ENCODE measurements at regions not wholly inside any gene's neighbourhood (a gene's known extent, or its start where the extent isn't known, plus 50 kb on each side); places are given as distances from the start of the nearest gene placed in this dataset.
"Not testable (repeated sequence)": the region's sequence is repeated elsewhere in the genome, so short reads cannot be mapped to it uniquely, and the experiment has no call there.

DNA sequence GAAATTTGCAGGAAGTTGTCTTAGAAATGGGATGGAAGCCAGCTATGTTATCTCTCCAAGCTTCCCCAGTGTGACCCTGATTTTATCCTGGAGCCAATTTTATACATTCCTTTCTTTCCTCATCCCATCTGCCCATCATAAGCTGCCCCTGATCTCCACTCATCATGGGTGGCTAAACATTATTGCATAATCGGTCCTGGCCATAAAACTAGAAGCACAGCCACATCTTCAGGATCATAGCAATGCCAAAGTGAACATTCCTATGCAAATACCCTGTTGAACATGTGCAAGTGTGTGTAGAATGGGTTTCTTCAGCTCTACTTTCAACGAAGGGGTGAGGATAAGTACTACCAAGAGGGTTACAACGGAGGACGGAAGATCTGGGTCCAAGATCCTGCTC is 50.6 kb upstream of the COG2 start:
- no peak for DNase-seq

GRCh38 chr1:230589951-230590350 is 52.3 kb upstream of the COG2 start:
- DNase-seq: no peak

GRCh38 chr1:230588323-230588746 is 53.9 kb upstream of the COG2 start:
- no peak for DNase-seq

GRCh38 chr1:230587061-230587460 is 55.2 kb upstream of the COG2 start:
- DNase-seq: no peak

DNA sequence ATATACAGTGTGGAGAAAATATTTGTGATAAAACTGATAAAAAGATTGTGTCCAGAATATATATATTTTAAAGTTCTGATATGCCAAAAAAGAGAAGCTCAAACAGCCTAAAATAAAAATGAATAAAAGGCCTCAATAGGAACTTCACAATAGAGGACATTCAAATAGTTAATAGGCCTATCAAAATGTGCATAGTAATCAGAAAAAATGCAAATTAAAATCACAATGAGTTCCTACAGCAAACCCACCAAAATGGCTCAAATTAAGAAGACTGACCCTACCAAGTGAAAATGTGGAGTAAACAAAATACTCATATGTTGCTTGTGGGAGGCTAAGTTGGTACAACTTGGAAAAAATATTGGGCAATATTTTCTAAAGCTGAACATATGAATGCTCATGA is 57.6 kb upstream of the COG2 start:
- no peak for DNase-seq

DNA sequence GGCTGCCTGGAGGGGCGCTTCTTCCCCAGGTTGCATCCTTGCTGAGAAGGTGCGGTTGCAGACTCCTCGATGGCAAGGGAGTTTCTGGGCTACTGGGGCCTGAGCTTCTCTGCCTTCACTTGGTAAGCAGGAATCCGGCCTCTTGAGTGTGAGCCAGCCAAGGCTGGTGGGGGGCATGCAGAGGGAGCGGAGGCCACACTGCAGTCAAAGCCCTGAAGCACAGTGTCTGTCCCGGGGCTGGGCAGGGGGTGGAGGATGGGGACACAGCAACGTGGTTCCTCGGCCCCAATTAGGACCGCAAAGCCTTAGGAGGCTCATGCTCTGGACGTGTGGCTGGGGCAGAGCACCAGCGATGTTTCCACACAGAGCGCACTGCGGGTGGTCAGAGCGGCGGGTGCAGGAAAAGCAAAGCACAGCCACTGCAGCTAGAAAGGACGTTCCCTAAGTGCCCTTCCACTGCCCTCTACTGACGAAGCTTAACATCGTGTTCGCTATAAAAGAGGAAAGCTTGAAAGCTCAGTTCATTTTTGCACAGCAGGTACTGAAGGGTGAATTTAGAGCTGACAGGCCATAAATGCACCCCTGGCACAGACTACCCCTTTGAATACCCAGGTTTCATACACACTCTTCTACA is 60.7 kb upstream of the COG2 start:
- no peak for DNase-seq

DNA sequence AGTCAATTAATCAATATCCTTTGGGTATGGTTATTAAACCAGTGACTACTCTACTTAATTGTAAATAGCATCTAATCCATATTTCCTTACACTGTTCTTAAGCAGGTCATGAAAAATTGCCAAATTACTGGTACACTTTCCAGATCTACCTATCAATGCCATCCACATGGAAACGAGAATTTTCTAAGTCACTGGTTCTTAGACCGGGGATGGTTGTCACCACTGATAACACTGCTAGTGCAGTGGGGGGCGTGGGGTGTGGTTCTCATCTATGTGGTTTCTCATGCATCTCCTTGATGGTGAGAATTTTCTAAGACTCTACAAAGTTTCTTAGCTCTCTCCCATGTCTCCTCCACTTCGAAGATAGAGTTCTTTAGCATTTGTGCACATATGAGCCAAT is 63.7 kb upstream of the COG2 start:
- no peak for DNase-seq

DNA sequence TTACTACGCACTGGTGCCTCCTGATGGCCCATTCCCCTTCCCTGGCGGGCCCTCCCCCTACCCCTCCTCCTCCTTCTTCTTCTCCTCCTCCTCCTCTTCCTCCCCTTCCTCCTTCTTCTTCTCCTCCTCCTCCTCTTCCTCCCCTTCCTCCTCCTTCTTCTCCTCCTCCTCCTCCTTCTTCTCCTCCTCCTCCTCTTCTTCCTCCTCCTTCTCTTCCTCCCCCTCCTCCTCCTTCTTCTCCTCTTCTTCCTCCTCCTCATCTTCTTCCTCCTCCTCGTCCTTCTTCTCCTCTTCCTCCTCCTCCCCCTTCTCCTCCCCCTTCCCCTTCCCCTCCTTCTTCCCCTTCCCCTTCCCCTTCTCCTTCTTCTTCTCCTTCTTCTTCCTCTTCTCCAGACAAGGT is 64.7 kb upstream of the COG2 start:
- DNase-seq: no peak

GRCh38 chr1:230575886-230576500 is 66.3 kb upstream of the COG2 start:
- DNase-seq: no peak

DNA sequence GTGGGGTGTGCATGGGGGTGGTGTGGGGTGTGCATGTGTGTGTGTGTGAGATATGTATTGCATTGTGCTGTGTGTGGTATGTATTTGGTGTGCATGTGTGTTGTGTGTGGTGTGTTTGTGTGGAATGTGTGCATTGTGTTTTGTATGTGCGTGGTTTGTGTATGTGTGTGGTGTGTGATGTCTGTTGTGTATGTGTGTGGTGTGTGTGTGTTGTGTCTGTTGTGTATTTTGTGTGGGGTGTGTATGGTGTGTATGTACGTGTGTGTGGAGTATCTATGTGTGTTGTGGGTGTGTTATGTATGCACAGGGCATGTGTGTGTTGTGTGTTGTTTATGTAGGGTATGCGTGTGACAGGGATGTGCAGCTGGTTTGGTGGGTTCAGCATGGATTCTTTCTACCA is 67.8 kb upstream of the COG2 start:
- DNase-seq: no peak

- no peak for DNase-seq
Observed at GRCh38 chr1:230573658-230574057, 68.6 kb upstream of the COG2 start.

DNA sequence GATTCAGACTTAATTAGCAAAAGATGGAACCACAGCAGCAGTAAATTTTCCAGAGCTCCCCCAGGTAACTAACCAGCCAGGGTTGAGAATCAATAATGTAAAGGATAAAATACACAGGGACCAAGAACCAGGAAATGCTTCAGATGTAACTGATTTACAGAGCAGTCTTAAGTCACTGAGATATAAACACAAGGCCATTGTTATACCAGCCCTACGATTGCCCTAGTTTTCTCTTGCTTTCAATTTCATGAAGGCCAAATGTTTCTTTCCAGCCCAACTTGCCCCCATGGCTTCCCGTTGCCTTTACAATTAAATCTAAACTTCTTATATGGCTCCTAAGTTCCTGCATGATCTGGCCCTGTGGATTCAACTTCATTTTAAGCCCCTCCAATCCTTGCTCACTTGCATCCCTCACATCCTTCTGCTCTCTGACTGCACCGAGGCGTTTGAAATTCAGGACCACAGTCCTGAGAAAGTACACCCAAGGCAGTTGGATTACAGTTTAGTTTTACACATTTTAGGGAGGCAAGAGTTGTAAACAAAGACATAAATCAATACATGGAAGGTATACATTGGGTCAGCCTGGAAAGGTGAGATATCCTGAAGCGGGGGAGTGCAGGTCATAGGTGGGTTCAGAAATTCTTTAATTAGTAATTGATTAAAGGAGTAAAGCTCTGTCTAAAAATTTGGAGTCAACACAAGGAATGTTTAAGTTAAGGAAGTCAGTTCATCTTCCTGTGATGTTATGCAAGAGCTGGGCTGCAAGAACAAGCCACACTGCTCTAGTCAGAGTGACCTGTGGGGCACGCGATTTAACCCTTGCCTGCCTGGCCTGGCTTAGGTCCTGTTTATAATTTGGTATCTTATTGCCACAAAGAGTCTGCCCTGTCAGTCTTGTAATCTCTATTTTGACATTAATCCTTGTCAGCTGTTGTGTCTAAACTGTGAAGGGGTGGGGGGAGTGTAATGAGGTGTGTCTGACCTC is 69.9 kb upstream of the COG2 start:
- no peak for DNase-seq

DNA sequence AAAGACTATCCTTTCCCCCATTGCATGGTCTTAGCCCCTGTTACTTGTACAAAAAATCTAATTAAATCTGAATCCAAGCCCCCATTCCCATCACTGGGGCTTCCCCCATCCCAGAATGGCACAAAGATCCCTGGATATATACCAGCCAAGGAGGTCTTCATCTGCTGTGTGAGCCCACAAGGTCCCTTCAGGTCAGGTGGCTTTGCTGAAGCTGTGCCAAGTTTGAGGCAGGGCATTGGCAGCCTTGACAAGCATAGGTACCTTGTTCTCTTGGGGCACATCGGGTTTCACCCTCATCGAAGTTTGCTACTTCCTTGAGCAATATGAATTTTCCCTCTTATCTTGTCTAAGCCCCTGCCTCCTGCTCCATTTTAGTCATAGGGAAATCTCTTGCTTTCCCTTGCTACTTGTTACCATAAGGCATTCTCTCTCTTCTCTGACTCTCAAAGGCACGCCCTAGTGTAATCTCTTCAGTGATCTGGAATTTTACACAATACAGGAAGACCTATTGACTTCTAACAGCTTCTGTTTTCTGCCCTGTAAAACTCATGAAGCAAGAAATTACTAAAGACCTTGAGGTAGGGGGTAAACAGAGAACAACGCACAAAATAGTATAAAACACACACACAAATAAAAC is 71.4 kb upstream of the COG2 start:
- DNase-seq: no peak

DNA sequence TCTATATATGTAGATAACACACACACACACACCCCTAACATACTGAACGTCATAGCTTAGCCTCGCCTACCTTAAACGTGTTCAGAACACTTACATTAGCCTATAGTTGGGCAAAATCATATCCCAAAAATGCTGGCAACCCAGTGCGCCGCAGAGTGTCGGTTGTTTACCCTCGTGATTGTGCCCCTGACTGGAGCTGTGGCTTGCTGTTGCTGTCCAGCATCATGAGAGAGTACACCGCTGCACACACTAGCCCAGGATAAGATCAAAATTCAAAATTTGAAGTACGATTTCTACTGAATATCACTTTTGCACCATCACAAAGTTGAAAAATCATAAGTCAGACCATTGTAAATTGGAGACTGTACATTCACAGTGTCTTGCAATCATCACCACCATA is 73.1 kb upstream of the COG2 start:
- no peak for DNase-seq

DNA sequence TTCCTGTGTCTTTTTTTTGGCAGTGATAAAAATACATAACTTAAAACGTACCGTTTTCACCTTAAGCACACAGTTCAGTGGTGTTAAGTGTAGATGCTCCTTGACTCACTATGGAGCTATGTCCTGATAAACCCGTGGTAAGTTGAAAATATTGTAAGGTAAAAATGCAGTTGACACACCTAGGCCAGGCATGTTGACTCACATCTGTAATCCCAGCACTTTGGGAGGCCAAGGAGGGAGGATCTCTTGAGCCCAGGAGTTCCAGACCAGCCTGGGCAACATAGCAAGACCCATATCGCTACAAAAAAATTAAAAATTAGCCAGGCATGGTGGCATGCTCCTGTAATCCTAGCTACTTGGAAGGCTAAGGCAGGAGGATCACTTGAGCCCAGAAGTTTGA is 73.6 kb upstream of the COG2 start:
- no peak for DNase-seq

DNA sequence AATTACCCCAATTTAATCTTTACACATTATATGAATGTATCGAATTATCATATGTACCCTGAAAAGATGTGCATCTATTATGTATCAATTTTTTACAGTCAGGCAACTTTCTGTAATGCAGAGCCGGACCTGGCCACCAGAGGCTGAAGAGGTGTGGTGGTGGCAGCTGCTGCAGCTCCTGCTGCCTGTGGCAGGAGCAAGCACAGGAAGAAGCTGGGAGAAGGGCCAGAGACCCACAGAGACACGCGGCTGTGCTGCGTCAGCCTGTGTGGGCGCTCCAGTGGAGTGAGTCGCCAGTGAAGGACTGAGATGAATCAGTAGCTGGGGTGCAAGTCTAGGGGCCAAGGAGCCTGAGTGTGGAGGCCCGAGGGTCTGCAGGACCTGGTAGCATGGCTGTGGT is 74.3 kb upstream of the COG2 start:
- peak; percentile 13 to 30 for DNase-seq

DNA sequence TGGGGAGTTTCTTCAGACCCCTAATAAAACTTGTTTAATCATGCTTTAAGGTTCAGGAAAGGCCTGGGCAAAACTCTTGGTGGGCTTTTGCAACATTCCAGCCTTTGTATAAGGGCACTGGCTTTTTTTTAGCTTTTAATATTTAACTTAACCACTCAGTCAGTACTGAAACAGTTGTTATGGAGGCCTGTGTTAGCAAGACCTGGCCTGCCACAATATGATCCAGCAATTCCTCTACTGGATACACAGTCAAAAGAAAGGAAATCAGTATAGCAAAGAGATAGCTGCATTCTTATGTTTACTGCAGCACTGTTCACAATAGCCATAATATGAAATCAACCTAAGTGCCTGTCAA is 75.1 kb upstream of the COG2 start:
- no peak for DNase-seq

DNA sequence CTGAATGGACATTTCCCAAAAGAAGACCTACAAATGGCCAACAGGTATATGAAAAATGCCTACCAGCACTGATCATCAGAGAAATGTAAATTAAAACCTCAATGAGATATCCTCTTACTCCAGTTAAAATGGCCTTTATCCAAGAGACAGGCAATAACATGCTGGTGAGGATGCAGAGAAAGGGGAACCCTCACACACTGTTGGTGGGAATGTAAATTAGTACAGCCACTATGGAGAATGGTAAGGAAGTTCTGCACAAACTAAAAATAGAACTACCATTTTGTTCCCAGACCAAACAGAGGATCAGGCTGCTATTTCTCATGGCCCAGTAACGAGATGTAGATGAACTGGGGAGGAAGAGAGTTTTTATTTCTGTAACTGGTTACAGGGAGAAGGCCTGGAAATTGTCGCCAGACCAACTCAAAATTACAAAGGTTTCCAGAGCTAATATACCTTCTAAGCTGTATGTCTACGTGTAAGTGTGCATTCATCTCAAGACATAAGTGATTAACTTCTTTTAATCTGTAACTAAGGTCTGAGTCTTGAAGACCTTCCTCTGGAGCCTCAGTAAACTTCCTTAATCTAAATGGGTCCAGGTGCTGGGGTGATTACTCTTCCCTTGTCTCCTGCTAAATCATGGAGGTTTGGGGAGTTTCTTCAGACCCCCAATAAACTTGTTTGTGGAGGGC is 75.6 kb upstream of the COG2 start:
- DNase-seq: not testable (repeated sequence)

DNA sequence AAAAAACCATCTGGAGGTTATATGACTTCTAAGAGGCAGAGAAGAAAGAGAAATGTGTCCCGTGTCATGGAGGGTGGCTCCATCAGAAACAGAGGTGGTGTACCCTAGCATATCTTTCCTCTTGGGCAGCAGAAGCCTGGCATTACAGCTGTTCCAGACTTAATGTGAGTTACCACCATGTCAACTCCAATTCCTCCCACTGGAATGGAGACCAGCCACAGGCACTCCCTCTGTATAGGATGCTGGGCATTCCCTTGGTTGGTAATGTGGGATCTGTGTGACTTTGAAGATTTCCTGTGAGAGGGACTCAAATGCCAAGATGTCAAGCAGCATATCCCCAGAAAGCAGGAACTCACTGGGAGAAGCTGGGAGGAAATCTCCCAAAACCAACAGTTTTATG is 77.1 kb upstream of the COG2 start:
- DNase-seq: no peak

- DNase-seq: no peak
Observed at GRCh38 chr1:230563591-230563990, 78.7 kb upstream of the COG2 start.

DNA sequence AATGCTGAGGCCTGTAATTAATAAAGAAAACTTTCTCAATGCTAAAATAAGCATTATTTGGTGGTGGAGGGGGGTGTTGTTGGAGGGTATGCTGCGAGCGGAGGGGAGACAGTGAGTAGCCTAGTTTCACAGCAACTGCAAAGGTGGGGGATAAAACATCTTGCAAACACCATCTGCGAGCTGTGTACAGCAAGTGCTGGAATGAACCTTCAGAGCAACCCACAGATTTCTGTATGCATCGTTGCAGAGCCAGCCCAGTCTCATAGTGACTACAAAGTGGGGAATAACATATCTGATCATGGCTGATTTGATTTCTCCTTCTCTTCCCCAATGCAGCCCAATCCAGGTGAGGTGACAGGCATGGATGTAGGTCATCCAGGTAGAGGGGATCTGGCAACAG is 80.7 kb upstream of the COG2 start:
- no peak for DNase-seq

- no peak for DNase-seq
Observed at GRCh38 chr1:230558324-230558723, 84.0 kb upstream of the COG2 start.

DNA sequence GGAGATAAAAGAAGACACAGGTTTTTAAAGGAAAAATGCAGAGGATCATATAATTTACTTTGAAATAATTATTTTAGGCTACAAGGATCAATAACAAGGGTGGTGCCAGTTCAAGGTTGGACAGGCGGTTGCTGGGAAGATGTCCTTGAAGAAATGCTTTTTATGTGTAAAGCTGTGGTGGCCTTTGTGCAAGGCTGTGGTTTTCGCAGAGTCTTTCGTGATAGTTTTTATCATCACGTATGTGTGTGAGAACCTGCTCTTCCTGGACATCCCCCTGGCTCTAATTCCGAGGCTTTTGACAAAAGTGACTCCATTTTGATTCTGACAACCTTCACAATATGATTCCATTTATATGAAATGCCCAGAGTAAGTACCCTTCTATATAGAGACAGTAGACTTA is 85.8 kb upstream of the COG2 start:
- DNase-seq: no peak
